Neural cell (in vitro differentiated cells): ENCODE measurements at regions not wholly inside any gene's neighbourhood (a gene's known extent, or its start where the extent isn't known, plus 50 kb on each side); places are given as distances from the start of the nearest gene placed in this dataset.

Source experiments
- H2AFZ ChIP-seq: fragments of 200-600, 300-800 bp; sonication (generic), shearing (Covaris generic); 2 replicates; pipeline ENCODE4 v1.6.0; 2014; ENCODE audit warnings: low read depth, mild to moderate bottlenecking, antibody characterized with exemption, low read length, moderate library complexity
- H3F3A ChIP-seq: fragments of 200-600 bp; shearing (Covaris generic); 2 replicates; pipeline ENCODE4 v1.6.1; 2016; ENCODE audit warnings: mild to moderate bottlenecking, moderate library complexity, mixed read lengths, antibody characterized with exemption, low read length; ENCODE audit not compliant: insufficient read depth, poor library complexity, severe bottlenecking
- H3K27ac ChIP-seq: fragments of 200-600, 300-800 bp; sonication (generic), shearing (Covaris generic); 2 replicates; pipeline ENCODE4 v1.5.1; 2014; ENCODE audit warnings: mild to moderate bottlenecking, low read length, moderate library complexity
- H3K27me3 ChIP-seq: fragments of 300-800, 200-600 bp; sonication (generic), shearing (Covaris generic); 2 replicates; pipeline ENCODE4 v1.6.0; 2014; ENCODE audit warnings: mild to moderate bottlenecking, low read depth, low read length, moderate library complexity; ENCODE audit not compliant: insufficient read depth
- H3K36me3 ChIP-seq: fragments of 300-800, 200-600 bp; sonication (generic), shearing (Covaris generic); 2 replicates; pipeline ENCODE4 v1.5.1; 2014; ENCODE audit warnings: mild to moderate bottlenecking, antibody characterized with exemption, low read length, moderate library complexity; ENCODE audit not compliant: insufficient read depth
- H3K4me2 ChIP-seq: fragments of 300-800, 200-600 bp; sonication (generic), shearing (Covaris generic); 2 replicates; pipeline ENCODE4 v1.6.0; 2014; ENCODE audit warnings: mild to moderate bottlenecking, low read length
- H3K4me3 ChIP-seq: fragments of 300-800, 200-600 bp; sonication (generic), shearing (Covaris generic); 2 replicates; pipeline ENCODE4 v1.5.1; 2014; ENCODE audit warnings: mild to moderate bottlenecking, low read length, moderate library complexity
- H3K79me2 ChIP-seq: fragments of 200-600 bp; shearing (Covaris generic); replicated peaks from 2 replicates; pipeline ENCODE4 v1.6.0; 2014; ENCODE audit warnings: mild to moderate bottlenecking, low read length, moderate library complexity; ENCODE audit not compliant: insufficient read depth
- H3K9ac ChIP-seq: fragments of 300-800, 200-600 bp; sonication (generic), shearing (Covaris generic); 2 replicates; pipeline ENCODE4 v1.6.1; 2016; ENCODE audit warnings: mild to moderate bottlenecking, low read length, mixed read lengths
- H3K9me2 ChIP-seq: fragments of 200-600 bp; shearing (Covaris generic); 2 replicates; pipeline ENCODE4 v1.6.1; 2016; ENCODE audit warnings: mild to moderate bottlenecking, low read length, mixed read lengths; ENCODE audit not compliant: insufficient read depth
- H3K9me3 ChIP-seq: fragments of 200-600, 300-800 bp; sonication (generic), shearing (Covaris generic); 2 replicates; pipeline ENCODE4 v1.6.1; 2016; ENCODE audit warnings: mild to moderate bottlenecking, mixed run types, low read length, moderate library complexity, mixed read lengths
- H4K20me1 ChIP-seq: fragments of 200-600 bp; shearing (Covaris generic); 2 replicates; pipeline ENCODE4 v1.6.1; 2016; ENCODE audit warnings: mild to moderate bottlenecking, mixed run types; ENCODE audit not compliant: insufficient read depth
- CTCF ChIP-seq: fragments of 450-650 bp; IDR thresholded peaks from 2 replicates; pipeline ENCODE4 v1.5.1; 2014; ENCODE audit warnings: antibody characterized with exemption, mild to moderate bottlenecking, moderate library complexity; ENCODE audit not compliant: poor library complexity, severe bottlenecking
- EP300 ChIP-seq: fragments of 450-650 bp; conservative IDR thresholded peaks from 2 replicates; pipeline ENCODE4 v1.6.1; 2014; ENCODE audit warnings: antibody characterized with exemption, mild to moderate bottlenecking, moderate library complexity; ENCODE audit not compliant: poor library complexity, severe bottlenecking
- EZH2 ChIP-seq: fragments of 200-600, 300-800 bp; shearing (Covaris generic), sonication (generic); IDR thresholded peaks from 2 replicates; pipeline ENCODE4 v1.6.1; 2014; ENCODE audit warnings: antibody characterized with exemption, low read length, borderline replicate concordance, mild to moderate bottlenecking; ENCODE audit not compliant: insufficient read depth, poor library complexity, severe bottlenecking
- MXI1 ChIP-seq: fragments of 450-650 bp; conservative IDR thresholded peaks from 2 replicates; pipeline ENCODE4 v1.6.1; 2014; ENCODE audit warnings: antibody characterized with exemption, mild to moderate bottlenecking; ENCODE audit not compliant: poor library complexity, severe bottlenecking
- POLR2AphosphoS5 ChIP-seq: IDR thresholded peaks from 2 replicates; pipeline ENCODE4 v1.6.1; 2012
- RAD21 ChIP-seq: fragments of 450-650 bp; conservative IDR thresholded peaks from 2 replicates; pipeline ENCODE4 v1.6.1; 2014; ENCODE audit warnings: antibody characterized with exemption, mild to moderate bottlenecking, moderate library complexity
- SMC3 ChIP-seq: fragments of 450-650 bp; conservative IDR thresholded peaks from 2 replicates; pipeline ENCODE4 v1.6.1; 2014; ENCODE audit warnings: antibody characterized with exemption, mild to moderate bottlenecking, moderate library complexity; ENCODE audit not compliant: poor library complexity
- TAF1 ChIP-seq: IDR thresholded peaks from 2 replicates; pipeline ENCODE4 v1.6.1; 2012; ENCODE audit warnings: low read depth
- TF ChIP-seq, protein P1 (sequence below): IDR thresholded peaks from 2 replicates; pipeline ENCODE4 v1.6.1; 2012; ENCODE audit warnings: borderline replicate concordance

DNA sequence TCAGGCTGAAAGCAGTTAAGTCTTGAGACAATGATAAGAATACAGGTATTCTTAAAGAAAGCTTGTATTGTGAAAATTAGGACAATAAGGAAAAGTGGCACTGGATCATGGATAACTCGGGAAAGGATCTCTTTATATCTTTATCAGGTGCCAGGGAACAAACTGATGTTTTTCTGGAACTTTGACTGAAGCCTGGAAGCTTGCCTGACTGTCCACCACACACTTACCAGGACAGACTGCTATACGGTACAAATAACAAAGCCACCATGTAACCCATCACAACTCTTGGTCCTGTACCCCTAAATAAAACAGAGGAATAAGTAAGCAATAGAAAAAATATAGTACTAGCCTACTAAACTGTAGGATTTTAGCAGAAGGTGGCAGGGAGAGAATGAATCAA, 623.0 kb downstream of the OTOL1 start:
- H3K4me3 ChIP-seq = no peak overlapping the region
- no peaks in the 10 kb centered on the region for H3K9me2 ChIP-seq
- H2AFZ ChIP-seq = no peak overlapping the region
- no peaks in the 10 kb centered on the region for H4K20me1 ChIP-seq
- TF ChIP-seq POLR2AphosphoS5 (no peak), TAF1 (no peak), RAD21 (no peak), SMC3 (no peak)
- H3K36me3 ChIP-seq = no peaks in the 10 kb centered on the region
- no peaks in the 10 kb centered on the region for H3K79me2 ChIP-seq
- H3F3A ChIP-seq = no peaks in the 10 kb centered on the region
- no peak overlapping the region for H3K4me2 ChIP-seq
- H3K9me3 ChIP-seq = no peaks in the 10 kb centered on the region
- no peak overlapping the region for H3K9ac ChIP-seq
- no peak overlapping the region for H3K27ac ChIP-seq
- no peaks in the 10 kb centered on the region for H3K27me3 ChIP-seq

DNA sequence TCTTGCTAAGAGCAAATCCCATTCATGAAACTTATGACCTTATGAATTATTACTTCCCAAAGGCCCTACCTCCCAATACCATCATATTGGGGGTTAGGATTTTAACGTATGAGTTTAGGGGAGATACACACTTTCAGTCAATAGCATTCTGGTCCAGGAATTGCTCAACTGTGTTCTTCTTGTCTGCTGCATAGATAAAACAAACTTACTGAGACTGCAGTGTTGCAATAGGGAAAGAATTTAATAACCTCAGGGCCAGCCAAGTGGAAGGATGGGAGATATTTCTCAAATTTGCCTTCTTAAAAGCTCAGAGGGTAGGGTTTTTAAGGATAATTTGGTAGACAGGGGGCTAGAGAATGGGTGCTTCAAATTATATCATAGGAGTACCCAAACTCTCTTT, 625.8 kb downstream of the OTOL1 start:
- Histone ChIP-seq H3F3A (no peaks in the 10 kb centered on the region), H3K27ac (no peak overlapping the region), H3K9me2 (no peaks in the 10 kb centered on the region), H4K20me1 (no peaks in the 10 kb centered on the region), H3K27me3 (no peaks in the 10 kb centered on the region), H3K36me3 (no peaks in the 10 kb centered on the region), H3K4me3 (no peak overlapping the region), H3K79me2 (no peaks in the 10 kb centered on the region), H3K4me2 (no peak overlapping the region), H3K9me3 (no peaks in the 10 kb centered on the region), H3K9ac (no peak overlapping the region), H2AFZ (no peak overlapping the region)
- TF ChIP-seq RAD21 (no peak), MXI1 (no peak), TAF1 (no peak), EP300 (no peak), CTCF (no peak), POLR2AphosphoS5 (no peak), EZH2 (no peak), SMC3 (no peak)
- TF ChIP-seq, protein P1, sequence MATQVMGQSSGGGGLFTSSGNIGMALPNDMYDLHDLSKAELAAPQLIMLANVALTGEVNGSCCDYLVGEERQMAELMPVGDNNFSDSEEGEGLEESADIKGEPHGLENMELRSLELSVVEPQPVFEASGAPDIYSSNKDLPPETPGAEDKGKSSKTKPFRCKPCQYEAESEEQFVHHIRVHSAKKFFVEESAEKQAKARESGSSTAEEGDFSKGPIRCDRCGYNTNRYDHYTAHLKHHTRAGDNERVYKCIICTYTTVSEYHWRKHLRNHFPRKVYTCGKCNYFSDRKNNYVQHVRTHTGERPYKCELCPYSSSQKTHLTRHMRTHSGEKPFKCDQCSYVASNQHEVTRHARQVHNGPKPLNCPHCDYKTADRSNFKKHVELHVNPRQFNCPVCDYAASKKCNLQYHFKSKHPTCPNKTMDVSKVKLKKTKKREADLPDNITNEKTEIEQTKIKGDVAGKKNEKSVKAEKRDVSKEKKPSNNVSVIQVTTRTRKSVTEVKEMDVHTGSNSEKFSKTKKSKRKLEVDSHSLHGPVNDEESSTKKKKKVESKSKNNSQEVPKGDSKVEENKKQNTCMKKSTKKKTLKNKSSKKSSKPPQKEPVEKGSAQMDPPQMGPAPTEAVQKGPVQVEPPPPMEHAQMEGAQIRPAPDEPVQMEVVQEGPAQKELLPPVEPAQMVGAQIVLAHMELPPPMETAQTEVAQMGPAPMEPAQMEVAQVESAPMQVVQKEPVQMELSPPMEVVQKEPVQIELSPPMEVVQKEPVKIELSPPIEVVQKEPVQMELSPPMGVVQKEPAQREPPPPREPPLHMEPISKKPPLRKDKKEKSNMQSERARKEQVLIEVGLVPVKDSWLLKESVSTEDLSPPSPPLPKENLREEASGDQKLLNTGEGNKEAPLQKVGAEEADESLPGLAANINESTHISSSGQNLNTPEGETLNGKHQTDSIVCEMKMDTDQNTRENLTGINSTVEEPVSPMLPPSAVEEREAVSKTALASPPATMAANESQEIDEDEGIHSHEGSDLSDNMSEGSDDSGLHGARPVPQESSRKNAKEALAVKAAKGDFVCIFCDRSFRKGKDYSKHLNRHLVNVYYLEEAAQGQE = no peak

DNA sequence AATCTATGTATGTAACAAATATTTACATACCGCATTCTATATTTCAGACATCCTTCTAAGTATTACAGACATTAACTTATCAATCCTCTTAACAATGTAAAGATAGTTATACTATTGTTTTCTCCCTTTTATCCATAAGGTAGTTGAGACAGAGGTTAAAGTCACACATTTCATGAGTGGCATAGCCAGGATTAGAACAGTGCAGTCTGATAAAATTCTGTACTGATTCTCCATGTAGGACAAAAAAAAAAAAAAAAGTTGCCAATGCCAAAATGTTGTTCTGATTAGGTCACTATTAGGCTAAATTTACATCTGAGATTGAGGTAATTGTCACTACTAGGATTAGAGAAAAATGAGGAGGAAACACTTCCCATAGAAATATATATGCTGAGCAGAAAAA, 629.2 kb downstream of the OTOL1 start:
- no peaks in the 10 kb centered on the region for H3K9me2 ChIP-seq
- H3K27me3 ChIP-seq = no peaks in the 10 kb centered on the region
- H3K36me3 ChIP-seq = no peaks in the 10 kb centered on the region
- H3K9me3 ChIP-seq = no peaks in the 10 kb centered on the region
- H3K79me2 ChIP-seq = no peaks in the 10 kb centered on the region
- no peak overlapping the region for H3K4me3 ChIP-seq
- H2AFZ ChIP-seq = no peak overlapping the region
- TF ChIP-seq CTCF = no peak
- TF ChIP-seq SMC3 = no peak
- TF ChIP-seq RAD21 = no peak
- TF ChIP-seq EP300 = no peak
- no peak overlapping the region for H3K4me2 ChIP-seq
- H3K27ac ChIP-seq = no peak overlapping the region
- no peaks in the 10 kb centered on the region for H3F3A ChIP-seq
- no peaks in the 10 kb centered on the region for H4K20me1 ChIP-seq
- no peak overlapping the region for H3K9ac ChIP-seq
